Hindlimb muscle (tissue), 1 donor: ENCODE measurements at regions not wholly inside any gene's neighbourhood (a gene's known extent, or its start where the extent isn't known, plus 50 kb on each side); places are given as distances from the start of the nearest gene placed in this dataset.

Experiments used
- DNase-seq: peaks from one replicate; pipeline ENCODE4 v3.0.0-alpha.2; 2013

GRCh38 chr14:58815794-58816193, 178.0 kb downstream of the DACT1 start:
- DNase-seq = peak; percentile 31

GRCh38 chr14:58816416-58817115, 178.8 kb downstream of the DACT1 start:
- no peak for DNase-seq

- DNase-seq = no peak
Measured at GRCh38 chr14:58817846-58818245, 180.1 kb downstream of the DACT1 start.

GRCh38 chr14:58820032-58820431, 182.3 kb downstream of the DACT1 start:
- DNase-seq = no peak

GRCh38 chr14:58821421-58821820, 183.7 kb downstream of the DACT1 start:
- no peak for DNase-seq

- no peak for DNase-seq
Measured at GRCh38 chr14:58822856-58823255, 185.1 kb downstream of the DACT1 start.

- DNase-seq = no peak
Measured at GRCh38 chr14:58823312-58823711, 185.6 kb downstream of the DACT1 start.

GRCh38 chr14:58824106-58824505, 186.3 kb downstream of the DACT1 start:
- DNase-seq = no peak

GRCh38 chr14:58824796-58825195, 187.0 kb downstream of the DACT1 start:
- DNase-seq = no peak

- DNase-seq = peak; percentile 35
Measured at GRCh38 chr14:58825606-58826005, 187.8 kb downstream of the DACT1 start.

- no peak for DNase-seq
Measured at GRCh38 chr14:58826845-58827686, 189.3 kb downstream of the DACT1 start.

GRCh38 chr14:58828298-58828697, 190.5 kb downstream of the DACT1 start:
- no peak for DNase-seq

- no peak for DNase-seq
Measured at GRCh38 chr14:58829594-58829993, 191.8 kb downstream of the DACT1 start.

GRCh38 chr14:58830121-58830520, 192.4 kb downstream of the DACT1 start:
- no peak for DNase-seq

GRCh38 chr14:58832095-58832521, 194.3 kb downstream of the DACT1 start:
- DNase-seq = no peak

- no peak for DNase-seq
Measured at GRCh38 chr14:58833634-58834378, 196.0 kb downstream of the DACT1 start.

GRCh38 chr14:58836303-58836974, 198.7 kb downstream of the DACT1 start:
- no peak for DNase-seq

GRCh38 chr14:58839233-58839632, 201.5 kb downstream of the DACT1 start:
- DNase-seq = no peak

GRCh38 chr14:58844544-58844943, 206.8 kb downstream of the DACT1 start:
- no peak for DNase-seq

GRCh38 chr14:58846682-58847465, 209.1 kb downstream of the DACT1 start:
- no peak for DNase-seq

GRCh38 chr14:58848365-58848764, 210.6 kb downstream of the DACT1 start:
- no peak for DNase-seq

- no peak for DNase-seq
Measured at GRCh38 chr14:58849601-58850000, 211.8 kb downstream of the DACT1 start.
